GM12865 (cell line): ENCODE measurements at regions not wholly inside any gene's neighbourhood (a gene's known extent, or its start where the extent isn't known, plus 50 kb on each side); places are given as distances from the start of the nearest gene placed in this dataset.

Source experiments
- DNase-seq: peaks from one replicate; pipeline ENCODE4 v3.0.0; 2010; ENCODE audit warnings: low read depth
- H3K4me3 ChIP-seq: 2 replicates; pipeline ENCODE4 v1.5.1; 2011; ENCODE audit warnings: mild to moderate bottlenecking, low read depth, low read length, control low read depth
- TF ChIP-seq, protein P1 (sequence below): IDR thresholded peaks from 2 replicates; pipeline ENCODE4 v1.5.1; 2011; ENCODE audit warnings: low read length, control low read depth, low read depth, inconsistent platforms; ENCODE audit not compliant: insufficient read depth; ENCODE audit errors: missing control alignments

GRCh38 chrX:115448146-115448545 lies 112.8 kb upstream of the PLS3 start:
- H3K4me3 ChIP-seq, result no peak overlapping the region
- no peak for DNase-seq
- TF ChIP-seq, protein P1, sequence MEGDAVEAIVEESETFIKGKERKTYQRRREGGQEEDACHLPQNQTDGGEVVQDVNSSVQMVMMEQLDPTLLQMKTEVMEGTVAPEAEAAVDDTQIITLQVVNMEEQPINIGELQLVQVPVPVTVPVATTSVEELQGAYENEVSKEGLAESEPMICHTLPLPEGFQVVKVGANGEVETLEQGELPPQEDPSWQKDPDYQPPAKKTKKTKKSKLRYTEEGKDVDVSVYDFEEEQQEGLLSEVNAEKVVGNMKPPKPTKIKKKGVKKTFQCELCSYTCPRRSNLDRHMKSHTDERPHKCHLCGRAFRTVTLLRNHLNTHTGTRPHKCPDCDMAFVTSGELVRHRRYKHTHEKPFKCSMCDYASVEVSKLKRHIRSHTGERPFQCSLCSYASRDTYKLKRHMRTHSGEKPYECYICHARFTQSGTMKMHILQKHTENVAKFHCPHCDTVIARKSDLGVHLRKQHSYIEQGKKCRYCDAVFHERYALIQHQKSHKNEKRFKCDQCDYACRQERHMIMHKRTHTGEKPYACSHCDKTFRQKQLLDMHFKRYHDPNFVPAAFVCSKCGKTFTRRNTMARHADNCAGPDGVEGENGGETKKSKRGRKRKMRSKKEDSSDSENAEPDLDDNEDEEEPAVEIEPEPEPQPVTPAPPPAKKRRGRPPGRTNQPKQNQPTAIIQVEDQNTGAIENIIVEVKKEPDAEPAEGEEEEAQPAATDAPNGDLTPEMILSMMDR, result no peak

- no peak for DNase-seq
- TF ChIP-seq, protein P1, result no peak
- H3K4me3 ChIP-seq, result no peak overlapping the region
Observed at GRCh38 chrX:115449742-115450141, 111.2 kb upstream of the PLS3 start.

- TF ChIP-seq, protein P1, result no peak
- H3K4me3 ChIP-seq, result no peak overlapping the region
- DNase-seq, result no peak
Observed at GRCh38 chrX:115452251-115452650, 108.7 kb upstream of the PLS3 start.

DNA sequence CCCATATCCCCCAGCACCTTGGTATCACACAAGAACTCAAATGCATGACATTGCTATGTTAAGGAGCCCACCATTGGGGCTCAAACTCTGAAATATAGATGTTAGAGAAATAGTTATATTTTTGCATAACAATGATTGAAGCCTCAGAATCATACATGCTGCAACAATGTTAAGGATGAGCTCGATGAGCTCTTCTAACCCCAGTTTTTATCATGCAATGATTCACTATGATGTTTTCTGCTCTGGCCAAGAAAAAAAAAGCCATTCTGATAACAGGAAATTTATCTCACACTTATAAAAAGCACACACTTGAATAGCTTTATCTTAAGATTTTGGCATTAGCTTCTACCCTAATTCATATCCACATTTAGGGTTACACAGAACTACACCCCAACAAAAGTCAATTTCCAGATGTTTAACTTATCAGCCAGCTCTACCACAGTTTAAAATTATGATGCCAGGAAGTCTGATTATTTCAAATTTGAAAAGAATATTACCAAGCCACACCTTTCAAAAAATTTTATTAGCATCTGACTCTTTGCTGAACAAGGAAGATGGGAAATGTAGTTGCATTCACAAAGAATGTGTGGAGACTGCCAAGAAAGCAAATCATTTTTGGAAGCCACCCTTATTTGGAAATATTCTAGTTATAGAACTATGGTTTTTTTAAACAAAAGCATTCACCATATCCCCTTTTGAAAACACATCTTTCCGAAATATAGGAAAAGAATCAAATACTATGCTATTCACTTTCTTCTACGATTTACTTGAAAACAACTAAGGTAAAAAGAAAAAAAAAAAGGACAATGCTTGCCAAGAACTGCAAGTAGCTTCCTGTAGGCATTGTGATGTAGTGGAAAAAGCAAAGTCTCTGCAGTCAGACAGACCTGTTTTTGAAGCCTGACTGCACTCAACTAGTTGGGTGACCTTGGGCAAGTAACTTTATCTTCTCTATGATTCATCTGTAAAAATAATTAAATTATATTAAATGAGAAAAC lies 100.8 kb upstream of the PLS3 start:
- H3K4me3 ChIP-seq, result no peak overlapping the region
- DNase-seq, result no peak

GRCh38 chrX:115462406-115462805 lies 98.6 kb upstream of the PLS3 start:
- DNase-seq, result no peak
- H3K4me3 ChIP-seq, result no peak overlapping the region
- TF ChIP-seq, protein P1, result no peak

More for the DNA sequence above, 100.8 kb upstream of the PLS3 start:
- TF ChIP-seq, protein P1, result no peak

DNA sequence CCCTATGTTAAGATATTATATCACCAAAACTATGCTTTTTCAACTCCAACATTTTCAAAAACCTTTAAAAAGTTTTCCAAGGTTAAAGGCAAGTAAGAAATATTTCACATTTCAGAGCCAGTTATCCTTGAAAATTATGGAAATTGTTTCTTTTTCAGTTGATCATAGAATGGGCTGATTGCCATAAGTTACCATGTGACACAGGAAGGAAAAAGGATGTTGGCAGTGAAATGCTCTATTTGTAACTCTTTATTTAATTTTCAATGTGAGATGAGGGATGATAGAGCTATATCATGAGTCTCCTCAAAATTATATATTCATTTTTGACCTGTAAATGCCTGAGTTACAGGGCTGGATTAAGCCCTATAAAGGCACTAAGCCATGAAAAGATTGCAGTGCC lies 93.0 kb upstream of the PLS3 start:
- no peak for DNase-seq
- no peak overlapping the region for H3K4me3 ChIP-seq
- TF ChIP-seq, protein P1, result no peak

- DNase-seq, result no peak
- no peak overlapping the region for H3K4me3 ChIP-seq
- TF ChIP-seq, protein P1, result no peak
Observed at GRCh38 chrX:115472131-115472530, 88.8 kb upstream of the PLS3 start.
